GM18870 (cell line): ENCODE measurements at regions not wholly inside any gene's neighbourhood (a gene's known extent, or its start where the extent isn't known, plus 50 kb on each side); places are given as distances from the start of the nearest gene placed in this dataset.

Experiments used
- ATAC-seq: cut with Tn5 transposase; IDR thresholded peaks from one replicate; pipeline ENCODE4 v1.9.1; 2021; ENCODE audit warnings: moderate library complexity; ENCODE audit not compliant: unreplicated experiment

- ATAC-seq, result no peak
Observed at GRCh38 chr13:44019651-44020050, 139.9 kb downstream of the LACC1 start.

GRCh38 chr13:44021422-44021821 lies 141.7 kb downstream of the LACC1 start:
- no peak for ATAC-seq

GRCh38 chr13:44022196-44022595 lies 142.5 kb downstream of the LACC1 start:
- ATAC-seq, result no peak

GRCh38 chr13:44024167-44024845 lies 144.6 kb downstream of the LACC1 start:
- no peak for ATAC-seq

- ATAC-seq, result no peak
Observed at GRCh38 chr13:44024846-44025195, 145.1 kb downstream of the LACC1 start.

- ATAC-seq, result no peak
Observed at GRCh38 chr13:44026194-44026593, 146.5 kb downstream of the LACC1 start.

- ATAC-seq, result no peak
Observed at GRCh38 chr13:44028734-44029133, 149.0 kb downstream of the LACC1 start.

GRCh38 chr13:44030615-44031014 lies 150.9 kb downstream of the LACC1 start:
- ATAC-seq, result no peak

- ATAC-seq, result no peak
Observed at GRCh38 chr13:44031555-44031954, 151.9 kb downstream of the LACC1 start.

GRCh38 chr13:44032802-44033201 lies 153.1 kb downstream of the LACC1 start:
- no peak for ATAC-seq

GRCh38 chr13:44035400-44035799 lies 155.7 kb downstream of the LACC1 start:
- ATAC-seq, result no peak

- no peak for ATAC-seq
Observed at GRCh38 chr13:44040070-44040817, 160.5 kb downstream of the LACC1 start.

- no peak for ATAC-seq
Observed at GRCh38 chr13:44040818-44041100, 161.1 kb downstream of the LACC1 start.

GRCh38 chr13:44044547-44045179 lies 165.0 kb downstream of the LACC1 start:
- ATAC-seq, result no peak

- ATAC-seq, result no peak
Observed at GRCh38 chr13:44045180-44045562, 165.5 kb downstream of the LACC1 start.

- no peak for ATAC-seq
Observed at GRCh38 chr13:44046428-44046827, 166.7 kb downstream of the LACC1 start.

- ATAC-seq, result no peak
Observed at GRCh38 chr13:44048326-44048725, 168.6 kb downstream of the LACC1 start.

- no peak for ATAC-seq
Observed at GRCh38 chr13:44049081-44049945, 169.6 kb downstream of the LACC1 start.

- ATAC-seq, result no peak
Observed at GRCh38 chr13:44050450-44051063, 170.9 kb downstream of the LACC1 start.

GRCh38 chr13:44051405-44051804 lies 171.7 kb downstream of the LACC1 start:
- ATAC-seq, result no peak
